GM12878 (cell line): ENCODE measurements at regions not wholly inside any gene's neighbourhood (a gene's known extent, or its start where the extent isn't known, plus 50 kb on each side); places are given as distances from the start of the nearest gene placed in this dataset.

Experiments used
- ATAC-seq: fragments of 200-7000 bp; cut with Tn5 transposase; 3 replicates; pipeline ENCODE4 v1.9.1; 2020; ENCODE audit warnings: mild to moderate bottlenecking, moderate library complexity
- BruUV-seq: library from RNA; stranded (reverse); fragments of 400-500 nt; replicated peaks from 2 replicates; lab custom pipeline; 2021; lab: Mats Ljungman, UMichigan
- CTCF ChIA-PET: fragments of 300-600 bp; sonication (Branson Sonifier 250); formaldehyde crosslinking; extraction: SDS; loops from one replicate; lab custom pipeline; 2021; ENCODE audit warnings: inconsistent platforms; lab: Yijun Ruan, JAX
- POLR2A ChIA-PET: fragments of 350-600 bp; formaldehyde crosslinking; extraction: SDS; loops from one replicate; lab custom pipeline; 2021; ENCODE audit warnings: inconsistent platforms; lab: Charles Lee
- RAD21 ChIA-PET: fragments of 300-600 bp; sonication (Branson Sonifier 250); formaldehyde crosslinking; loops from one replicate; lab custom pipeline; 2023; ENCODE audit warnings: antibody characterized with exemption; ENCODE audit not compliant: unreplicated experiment; lab: Charles Lee
- SMC1A ChIA-PET: fragments of 300-600 bp; sonication (Branson Sonifier 250); formaldehyde crosslinking; loops from one replicate; lab custom pipeline; 2023; ENCODE audit not compliant: unreplicated experiment, uncharacterized antibody; lab: Charles Lee
- DNase-seq: peaks from one replicate; pipeline ENCODE4 v3.0.0-alpha.2; 2011; ENCODE audit warnings: low read depth, low spot score
- FAIRE-seq: peaks from 3 replicates; lab custom pipeline; 2011; peaks lifted over from hg19 to GRCh38; lab: Jason Lieb, UNC
- H2AFZ ChIP-seq: 2 replicates; pipeline ENCODE4 v1.6.0; 2011; ENCODE audit warnings: low read depth, low read length, control low read depth; ENCODE audit not compliant: control insufficient read depth
- H3K27ac ChIP-seq: 2 replicates; pipeline ENCODE4 v1.5.1; 2011; ENCODE audit warnings: control low read depth; ENCODE audit not compliant: control insufficient read depth, insufficient read depth
- H3K27me3 ChIP-seq, 2 experiments: replicated peaks in 1 of 2; 2 replicates each; pipeline versions ENCODE4 v1.6.0 to v1.6.1; 2011; ENCODE audit warnings: low read length in 1 of 2; ENCODE audit not compliant: control insufficient read depth in 2 of 2, insufficient read depth in 2 of 2
- H3K36me3 ChIP-seq, 2 experiments: 2 replicates each; pipeline ENCODE4 v1.5.1; 2011; ENCODE audit warnings: low read length in 1 of 2; ENCODE audit not compliant: control insufficient read depth in 2 of 2, insufficient read depth in 2 of 2
- H3K4me1 ChIP-seq: 2 replicates; pipeline ENCODE4 v1.6.1; 2011; ENCODE audit warnings: mild to moderate bottlenecking, low read length, moderate library complexity, mixed read lengths; ENCODE audit not compliant: control insufficient read depth, insufficient read depth
- H3K4me2 ChIP-seq: 2 replicates; pipeline ENCODE4 v1.6.0; 2011; ENCODE audit warnings: control low read depth; ENCODE audit not compliant: control insufficient read depth, insufficient read depth
- H3K4me3 ChIP-seq: fragments of 200-600 bp; sonication (generic); 2 replicates; pipeline ENCODE4 v1.5.1; 2016
- H3K79me2 ChIP-seq: 2 replicates; pipeline ENCODE4 v1.6.0; 2011; ENCODE audit warnings: low read length; ENCODE audit not compliant: control insufficient read depth, insufficient read depth
- H3K9ac ChIP-seq: 2 replicates; pipeline ENCODE4 v1.8.0; 2011; ENCODE audit warnings: low read length, control low read depth, mixed read lengths; ENCODE audit not compliant: control insufficient read depth, insufficient read depth
- H3K9me3 ChIP-seq: replicated peaks from 3 replicates; pipeline ENCODE4 v1.5.1; 2011; ENCODE audit warnings: mild to moderate bottlenecking, low read length; ENCODE audit not compliant: control insufficient read depth, insufficient read depth
- H4K20me1 ChIP-seq: 2 replicates; pipeline ENCODE4 v1.6.0; 2011; ENCODE audit not compliant: control insufficient read depth, insufficient read depth
- CUX1 ChIP-seq: IDR thresholded peaks from 2 replicates; pipeline ENCODE4 v1.6.1; 2012; ENCODE audit warnings: improper control_type of control experiment, low read depth, low read length; ENCODE audit not compliant: insufficient replicate concordance
- HDGF ChIP-seq: fragments of 450-650 bp; IDR thresholded peaks from 2 replicates; pipeline ENCODE4 v1.6.1; 2016; ENCODE audit warnings: antibody characterized with exemption
- ZNF687 ChIP-seq: fragments of 450-650 bp; IDR thresholded peaks from 2 replicates; pipeline ENCODE4 v1.6.1; 2017; ENCODE audit warnings: mild to moderate bottlenecking, moderate library complexity
- WGBS: methylation state at CpG from one replicate; pipeline ENCODE4 v1.1.6; 2016; ENCODE audit warnings: low lambda C conversion rate; ENCODE audit not compliant: insufficient replicate concordance, insufficient coverage; ENCODE audit errors: missing lambda C conversion rate; 5-methylcytosine and 5-hydroxymethylcytosine counted together
- in situ Hi-C: fragments of 300-500 bp; cut with MboI; formaldehyde crosslinking; loops from 9 replicates; pipeline ENCODE4 v1.14.3; 2018; ENCODE audit warnings: mixed read lengths
- intact Hi-C: fragments of 100-400 bp; cut with micrococcal nuclease; formaldehyde crosslinking; loops from one replicate; pipeline ENCODE4 v1.14.2; 2022; ENCODE audit not compliant: unreplicated experiment

DNA sequence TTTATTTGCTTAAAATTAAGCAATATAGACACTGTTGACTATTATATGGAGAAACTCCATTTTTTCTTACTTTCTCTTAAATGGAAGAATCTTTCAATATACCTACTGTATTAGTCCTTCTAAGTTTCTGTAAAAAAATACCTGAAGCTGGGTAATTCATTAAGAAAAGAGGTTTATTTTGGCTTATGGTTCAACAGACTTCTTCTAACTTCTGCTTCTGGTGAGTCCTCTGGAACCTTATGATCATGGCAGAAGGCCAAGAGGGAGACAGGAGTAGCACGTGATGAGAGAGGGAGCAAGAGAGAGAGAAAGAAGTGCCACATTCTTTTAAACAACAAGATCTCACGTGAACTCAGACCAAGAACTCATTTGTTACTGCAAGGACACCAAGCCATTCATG is 573.3 kb downstream of the MCTP2 start:
- 0% methylated on average over 2 of the region's 2 CpGs for WGBS
- no peak overlapping the region for H3K9ac ChIP-seq
- H2AFZ ChIP-seq = no peak overlapping the region
- H3K9me3 ChIP-seq = no peaks in the 10 kb centered on the region; the same call in 2 of the 3 replicates
- no peak overlapping the region for H3K4me2 ChIP-seq
- intact Hi-C loops (no loop called here), in situ Hi-C loops (no loop called here)
- TF ChIP-seq ZNF687 (no peak), CUX1 (no peak), HDGF (no peak)
- no TSS peak for BruUV-seq
- no peak overlapping the region for H3K27ac ChIP-seq
- no peaks in the 10 kb centered on the region for H3K79me2 ChIP-seq
- H3K27me3 ChIP-seq = no peaks in the 10 kb centered on the region
- H4K20me1 ChIP-seq = no peaks in the 10 kb centered on the region
- RAD21 ChIA-PET = no interaction called here
- CTCF ChIA-PET = no interaction called here
- no peak for FAIRE-seq
- H3K36me3 ChIP-seq = no peaks in the 10 kb centered on the region
- no peak for ATAC-seq
- DNase-seq = no peak
- H3K4me3 ChIP-seq = no peak overlapping the region
- SMC1A ChIA-PET = no interaction called here
- no peaks in the 10 kb centered on the region for H3K4me1 ChIP-seq
- POLR2A ChIA-PET = no interaction called here
